GM12878 (cell line): ENCODE measurements at regions not wholly inside any gene's neighbourhood (a gene's known extent, or its start where the extent isn't known, plus 50 kb on each side); places are given as distances from the start of the nearest gene placed in this dataset.

Experiments
- ATAC-seq: fragments of 200-7000 bp; cut with Tn5 transposase; 3 replicates; pipeline ENCODE4 v1.9.1; 2020; ENCODE audit warnings: mild to moderate bottlenecking, moderate library complexity
- BruUV-seq: library from RNA; stranded (reverse); fragments of 400-500 nt; replicated peaks from 2 replicates; lab custom pipeline; 2021; lab: Mats Ljungman, UMichigan
- CTCF ChIA-PET: fragments of 300-600 bp; sonication (Branson Sonifier 250); formaldehyde crosslinking; extraction: SDS; loops from one replicate; lab custom pipeline; 2021; ENCODE audit warnings: inconsistent platforms; lab: Yijun Ruan, JAX
- POLR2A ChIA-PET: fragments of 350-600 bp; formaldehyde crosslinking; extraction: SDS; loops from one replicate; lab custom pipeline; 2021; ENCODE audit warnings: inconsistent platforms; lab: Charles Lee
- RAD21 ChIA-PET: fragments of 300-600 bp; sonication (Branson Sonifier 250); formaldehyde crosslinking; loops from one replicate; lab custom pipeline; 2023; ENCODE audit warnings: antibody characterized with exemption; ENCODE audit not compliant: unreplicated experiment; lab: Charles Lee
- SMC1A ChIA-PET: fragments of 300-600 bp; sonication (Branson Sonifier 250); formaldehyde crosslinking; loops from one replicate; lab custom pipeline; 2023; ENCODE audit not compliant: unreplicated experiment, uncharacterized antibody; lab: Charles Lee
- DNase-seq: peaks from one replicate; pipeline ENCODE4 v3.0.0-alpha.2; 2011; ENCODE audit warnings: low read depth, low spot score
- FAIRE-seq: peaks from 3 replicates; lab custom pipeline; 2011; peaks lifted over from hg19 to GRCh38; lab: Jason Lieb, UNC
- H2AFZ ChIP-seq: 2 replicates; pipeline ENCODE4 v1.6.0; 2011; ENCODE audit warnings: low read depth, low read length, control low read depth; ENCODE audit not compliant: control insufficient read depth
- H3K27ac ChIP-seq: 2 replicates; pipeline ENCODE4 v1.5.1; 2011; ENCODE audit warnings: control low read depth; ENCODE audit not compliant: control insufficient read depth, insufficient read depth
- H3K27me3 ChIP-seq, 2 experiments: replicated peaks in 1 of 2; 2 replicates each; pipeline versions ENCODE4 v1.6.0 to v1.6.1; 2011; ENCODE audit warnings: low read length in 1 of 2; ENCODE audit not compliant: control insufficient read depth in 2 of 2, insufficient read depth in 2 of 2
- H3K36me3 ChIP-seq, 2 experiments: 2 replicates each; pipeline ENCODE4 v1.5.1; 2011; ENCODE audit warnings: low read length in 1 of 2; ENCODE audit not compliant: control insufficient read depth in 2 of 2, insufficient read depth in 2 of 2
- H3K4me1 ChIP-seq: 2 replicates; pipeline ENCODE4 v1.6.1; 2011; ENCODE audit warnings: mild to moderate bottlenecking, low read length, moderate library complexity, mixed read lengths; ENCODE audit not compliant: control insufficient read depth, insufficient read depth
- H3K4me2 ChIP-seq: 2 replicates; pipeline ENCODE4 v1.6.0; 2011; ENCODE audit warnings: control low read depth; ENCODE audit not compliant: control insufficient read depth, insufficient read depth
- H3K4me3 ChIP-seq: fragments of 200-600 bp; sonication (generic); 2 replicates; pipeline ENCODE4 v1.5.1; 2016
- H3K79me2 ChIP-seq: 2 replicates; pipeline ENCODE4 v1.6.0; 2011; ENCODE audit warnings: low read length; ENCODE audit not compliant: control insufficient read depth, insufficient read depth
- H3K9ac ChIP-seq: 2 replicates; pipeline ENCODE4 v1.8.0; 2011; ENCODE audit warnings: low read length, control low read depth, mixed read lengths; ENCODE audit not compliant: control insufficient read depth, insufficient read depth
- H3K9me3 ChIP-seq: replicated peaks from 3 replicates; pipeline ENCODE4 v1.5.1; 2011; ENCODE audit warnings: mild to moderate bottlenecking, low read length; ENCODE audit not compliant: control insufficient read depth, insufficient read depth
- H4K20me1 ChIP-seq: 2 replicates; pipeline ENCODE4 v1.6.0; 2011; ENCODE audit not compliant: control insufficient read depth, insufficient read depth
- ATF7 ChIP-seq: fragments of 450-650 bp; IDR thresholded peaks from 2 replicates; pipeline ENCODE4 v1.6.1; 2016; ENCODE audit warnings: low read depth, mild to moderate bottlenecking
- BACH1 ChIP-seq: fragments of 450-650 bp; IDR thresholded peaks from 2 replicates; pipeline ENCODE4 v1.6.1; 2017; ENCODE audit warnings: mild to moderate bottlenecking, borderline replicate concordance
- CHD2 ChIP-seq: IDR thresholded peaks from 2 replicates; pipeline ENCODE4 v1.6.1; 2011; ENCODE audit warnings: low read depth, low read length, improper control_type of control experiment, borderline replicate concordance
- FOS ChIP-seq: IDR thresholded peaks from 3 replicates; pipeline ENCODE4 v1.6.1; 2011; ENCODE audit warnings: borderline replicate concordance; ENCODE audit not compliant: insufficient read length; ENCODE audit errors: extremely low read depth
- KLF5 ChIP-seq: fragments of 450-650 bp; IDR thresholded peaks from 2 replicates; pipeline ENCODE4 v1.6.1; 2014; ENCODE audit warnings: mild to moderate bottlenecking; ENCODE audit not compliant: partially characterized antibody
- LARP7 ChIP-seq: fragments of 450-650 bp; IDR thresholded peaks from 2 replicates; pipeline ENCODE4 v1.6.1; 2017; ENCODE audit warnings: mild to moderate bottlenecking
- MYB ChIP-seq: fragments of 150-350 bp; IDR thresholded peaks from 2 replicates; pipeline ENCODE4 v1.6.1; 2014; ENCODE audit warnings: mild to moderate bottlenecking, low read depth, low read length, borderline replicate concordance
- NFYA ChIP-seq: IDR thresholded peaks from 2 replicates; pipeline ENCODE4 v1.6.1; 2011; ENCODE audit warnings: low read depth, mild to moderate bottlenecking, low read length, improper control_type of control experiment, borderline replicate concordance
- NR2F1 ChIP-seq: fragments of 450-650 bp; conservative IDR thresholded peaks from 2 replicates; pipeline ENCODE4 v1.6.1; 2017; ENCODE audit warnings: mild to moderate bottlenecking
- PML ChIP-seq: IDR thresholded peaks from 2 replicates; pipeline ENCODE4 v1.6.1; 2012; ENCODE audit warnings: low read length, inconsistent platforms
- RAD21 ChIP-seq: IDR thresholded peaks from 2 replicates; pipeline ENCODE4 v1.6.1; 2011; ENCODE audit warnings: mild to moderate bottlenecking, low read depth, low read length, moderate library complexity; ENCODE audit not compliant: insufficient read depth
- RUNX3 ChIP-seq: IDR thresholded peaks from 2 replicates; pipeline ENCODE4 v1.6.1; 2012; ENCODE audit warnings: low read length, inconsistent platforms
- ZNF217 ChIP-seq: fragments of 450-650 bp; IDR thresholded peaks from 2 replicates; pipeline ENCODE4 v1.6.1; 2017; ENCODE audit warnings: antibody characterized with exemption, mild to moderate bottlenecking
- ZSCAN29 ChIP-seq: fragments of 450-650 bp; IDR thresholded peaks from 2 replicates; pipeline ENCODE4 v1.6.1; 2017; ENCODE audit warnings: mild to moderate bottlenecking, moderate library complexity
- WGBS: methylation state at CpG from one replicate; pipeline ENCODE4 v1.1.6; 2016; ENCODE audit warnings: low lambda C conversion rate; ENCODE audit not compliant: insufficient replicate concordance, insufficient coverage; ENCODE audit errors: missing lambda C conversion rate; 5-methylcytosine and 5-hydroxymethylcytosine counted together
- in situ Hi-C: fragments of 300-500 bp; cut with MboI; formaldehyde crosslinking; loops from 9 replicates; pipeline ENCODE4 v1.14.3; 2018; ENCODE audit warnings: mixed read lengths
- intact Hi-C: fragments of 100-400 bp; cut with micrococcal nuclease; formaldehyde crosslinking; loops from one replicate; pipeline ENCODE4 v1.14.2; 2022; ENCODE audit not compliant: unreplicated experiment
- TF ChIP-seq, protein P1 (sequence below): IDR thresholded peaks from 2 replicates; pipeline ENCODE4 v1.6.1; 2012; ENCODE audit warnings: mild to moderate bottlenecking, low read depth, low read length
- TF ChIP-seq, protein P2 (sequence below): IDR thresholded peaks from 2 replicates; pipeline ENCODE4 v1.6.1; 2011; ENCODE audit warnings: low read depth, low read length, improper control_type of control experiment, borderline replicate concordance
- TF ChIP-seq, protein P3 (sequence below): fragments of 450-650 bp; IDR thresholded peaks from 2 replicates; pipeline ENCODE4 v1.6.1; 2014; ENCODE audit warnings: mild to moderate bottlenecking

DNA sequence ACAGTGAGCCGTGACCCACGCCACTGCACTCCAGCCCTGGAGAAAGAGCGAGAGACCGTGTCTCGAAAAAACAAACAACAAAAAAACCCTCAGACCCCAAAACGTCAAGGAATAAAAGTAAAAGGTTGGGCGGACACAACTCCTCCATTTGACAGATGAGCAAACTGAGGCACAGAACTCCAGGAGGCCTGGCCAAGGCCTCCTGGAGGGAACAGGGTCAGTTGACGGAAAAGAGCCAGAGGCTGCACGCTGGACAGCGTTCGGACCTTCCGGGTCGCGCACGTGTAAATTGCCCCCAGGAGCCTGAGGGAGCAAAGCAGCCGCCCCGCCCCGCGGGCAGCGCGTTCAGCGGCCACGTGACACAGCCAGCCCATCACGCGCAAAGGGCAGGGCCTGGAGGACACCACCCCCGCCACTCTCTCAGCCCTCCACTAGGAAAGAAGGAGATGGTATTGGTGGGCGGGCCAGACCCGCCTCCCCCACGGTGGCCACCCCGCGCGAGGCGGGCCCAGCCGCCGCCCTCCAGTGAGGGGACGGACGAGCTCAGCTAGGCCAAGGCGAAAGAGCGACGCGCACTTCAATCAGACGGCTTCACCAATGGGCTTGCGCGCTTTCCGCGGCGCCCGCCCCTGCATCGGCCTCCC, 81.5 kb downstream of the PTPDC1 start (continued):
- TF ChIP-seq, protein P1, sequence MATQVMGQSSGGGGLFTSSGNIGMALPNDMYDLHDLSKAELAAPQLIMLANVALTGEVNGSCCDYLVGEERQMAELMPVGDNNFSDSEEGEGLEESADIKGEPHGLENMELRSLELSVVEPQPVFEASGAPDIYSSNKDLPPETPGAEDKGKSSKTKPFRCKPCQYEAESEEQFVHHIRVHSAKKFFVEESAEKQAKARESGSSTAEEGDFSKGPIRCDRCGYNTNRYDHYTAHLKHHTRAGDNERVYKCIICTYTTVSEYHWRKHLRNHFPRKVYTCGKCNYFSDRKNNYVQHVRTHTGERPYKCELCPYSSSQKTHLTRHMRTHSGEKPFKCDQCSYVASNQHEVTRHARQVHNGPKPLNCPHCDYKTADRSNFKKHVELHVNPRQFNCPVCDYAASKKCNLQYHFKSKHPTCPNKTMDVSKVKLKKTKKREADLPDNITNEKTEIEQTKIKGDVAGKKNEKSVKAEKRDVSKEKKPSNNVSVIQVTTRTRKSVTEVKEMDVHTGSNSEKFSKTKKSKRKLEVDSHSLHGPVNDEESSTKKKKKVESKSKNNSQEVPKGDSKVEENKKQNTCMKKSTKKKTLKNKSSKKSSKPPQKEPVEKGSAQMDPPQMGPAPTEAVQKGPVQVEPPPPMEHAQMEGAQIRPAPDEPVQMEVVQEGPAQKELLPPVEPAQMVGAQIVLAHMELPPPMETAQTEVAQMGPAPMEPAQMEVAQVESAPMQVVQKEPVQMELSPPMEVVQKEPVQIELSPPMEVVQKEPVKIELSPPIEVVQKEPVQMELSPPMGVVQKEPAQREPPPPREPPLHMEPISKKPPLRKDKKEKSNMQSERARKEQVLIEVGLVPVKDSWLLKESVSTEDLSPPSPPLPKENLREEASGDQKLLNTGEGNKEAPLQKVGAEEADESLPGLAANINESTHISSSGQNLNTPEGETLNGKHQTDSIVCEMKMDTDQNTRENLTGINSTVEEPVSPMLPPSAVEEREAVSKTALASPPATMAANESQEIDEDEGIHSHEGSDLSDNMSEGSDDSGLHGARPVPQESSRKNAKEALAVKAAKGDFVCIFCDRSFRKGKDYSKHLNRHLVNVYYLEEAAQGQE: peak; percentile 64; the same call in 1 of the 2 replicates
- TF ChIP-seq KLF5: no peak
- no peak for TF ChIP-seq RAD21
- no peak for TF ChIP-seq RUNX3

DNA sequence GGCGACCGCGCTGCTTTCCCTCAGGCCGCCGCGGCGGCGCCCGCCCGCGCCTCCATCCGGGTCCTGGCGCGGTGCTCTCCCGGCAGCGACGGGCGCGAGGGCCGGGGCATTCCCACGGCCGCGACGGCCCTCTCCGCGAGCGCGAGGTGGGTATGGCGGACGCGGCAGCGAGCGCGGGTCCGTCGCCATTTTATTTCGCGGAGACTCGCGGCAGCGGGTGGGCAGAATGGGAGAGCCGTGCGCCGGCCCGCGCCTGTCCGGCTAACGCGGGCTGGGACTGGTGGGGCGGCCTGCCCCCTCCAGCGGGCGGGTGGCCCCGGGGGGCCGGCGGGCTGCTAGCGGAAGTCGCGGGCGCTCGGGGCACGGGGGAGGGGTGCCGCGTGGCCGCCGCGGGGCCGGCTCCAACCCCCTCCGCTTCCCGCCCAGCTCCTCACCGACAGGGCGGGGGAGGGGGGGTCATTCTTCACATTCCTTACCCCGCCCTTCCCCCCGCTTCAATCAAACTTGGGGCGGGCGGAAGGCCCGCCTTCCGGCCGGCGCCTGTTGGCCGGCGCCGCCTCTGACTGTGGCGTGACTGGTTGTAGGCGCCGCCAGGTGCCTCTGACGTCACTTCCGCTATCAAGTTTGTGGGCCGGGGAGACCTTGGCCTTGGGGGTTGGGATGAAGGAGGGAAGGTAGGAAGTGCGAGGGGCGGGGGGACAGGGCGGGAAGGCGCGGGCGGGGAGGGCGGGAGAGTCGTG, 82.1 kb downstream of the PTPDC1 start:
- intact Hi-C loops: loop anchor here (5.0 to 10.0 kb wide), 2 partner anchors 91 to 712 kb away; partner anchors contain the start of genes FAM120A, FAM120AOS and ZNF169
- H3K4me1 ChIP-seq: peaks cover 10% of the 10 kb centered on the region
- POLR2A ChIA-PET: no interaction called here
- H3K36me3 ChIP-seq: peaks cover 0 to 5% of the 10 kb centered on the region in 2 experiments; a peak in 1 of 4 replicates
- H3K4me2 ChIP-seq: 0 out of 2 replicates have a peak overlapping the region, but pooled peaks have one; percentile 3
- H3K4me3 ChIP-seq: peak overlapping the region; percentile 89
- H2AFZ ChIP-seq: peak overlapping the region; percentile 64
- H3K27me3 ChIP-seq: no peaks in the 10 kb centered on the region
- peaks cover 47% of the 10 kb centered on the region for H3K79me2 ChIP-seq
- WGBS: under 1% methylated on average over 40 of the region's 96 CpGs
- peak overlapping the region; percentile 96 for H3K9ac ChIP-seq
- H3K27ac ChIP-seq: peak overlapping the region; percentile 99
- in situ Hi-C loops: no loop called here
- FAIRE-seq: peak; percentile 7
- peak; percentile 63 for ATAC-seq
- BruUV-seq: no TSS peak
- CTCF ChIA-PET: no interaction called here
- DNase-seq: peak; percentile 88
- SMC1A ChIA-PET: no interaction called here
- no peaks in the 10 kb centered on the region; the same call in 1 of the 2 replicates for H4K20me1 ChIP-seq
- no peaks in the 10 kb centered on the region for H3K9me3 ChIP-seq
- RAD21 ChIA-PET: no interaction called here
- TF ChIP-seq BACH1 (peak; percentile 91), NR2F1 (peak; percentile 75), CHD2 (peak; percentile 97), MYB (no peak), ZNF217 (peak; percentile 82), ZSCAN29 (0 out of 2 replicates have a peak, but pooled peaks have one; percentile 43), FOS (peak; percentile 80), NFYA (peak; percentile 41; the same call in 1 of the 2 replicates), LARP7 (peak; percentile 97), ATF7 (peak; percentile 94), PML (0 out of 2 replicates have a peak, but pooled peaks have one; percentile 10)
- TF ChIP-seq, protein P2, sequence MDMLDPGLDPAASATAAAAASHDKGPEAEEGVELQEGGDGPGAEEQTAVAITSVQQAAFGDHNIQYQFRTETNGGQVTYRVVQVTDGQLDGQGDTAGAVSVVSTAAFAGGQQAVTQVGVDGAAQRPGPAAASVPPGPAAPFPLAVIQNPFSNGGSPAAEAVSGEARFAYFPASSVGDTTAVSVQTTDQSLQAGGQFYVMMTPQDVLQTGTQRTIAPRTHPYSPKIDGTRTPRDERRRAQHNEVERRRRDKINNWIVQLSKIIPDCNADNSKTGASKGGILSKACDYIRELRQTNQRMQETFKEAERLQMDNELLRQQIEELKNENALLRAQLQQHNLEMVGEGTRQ: no peak; the same call in 1 of the 2 replicates
- TF ChIP-seq, protein P3, sequence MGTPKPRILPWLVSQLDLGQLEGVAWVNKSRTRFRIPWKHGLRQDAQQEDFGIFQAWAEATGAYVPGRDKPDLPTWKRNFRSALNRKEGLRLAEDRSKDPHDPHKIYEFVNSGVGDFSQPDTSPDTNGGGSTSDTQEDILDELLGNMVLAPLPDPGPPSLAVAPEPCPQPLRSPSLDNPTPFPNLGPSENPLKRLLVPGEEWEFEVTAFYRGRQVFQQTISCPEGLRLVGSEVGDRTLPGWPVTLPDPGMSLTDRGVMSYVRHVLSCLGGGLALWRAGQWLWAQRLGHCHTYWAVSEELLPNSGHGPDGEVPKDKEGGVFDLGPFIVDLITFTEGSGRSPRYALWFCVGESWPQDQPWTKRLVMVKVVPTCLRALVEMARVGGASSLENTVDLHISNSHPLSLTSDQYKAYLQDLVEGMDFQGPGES: peak; percentile 77; the same call in 1 of the 2 replicates
